ENCODE measurements at regions not wholly inside any gene's neighbourhood (a gene's known extent, or its start where the extent isn't known, plus 50 kb on each side); places are given as distances from the start of the nearest gene placed in this dataset.

DNA sequence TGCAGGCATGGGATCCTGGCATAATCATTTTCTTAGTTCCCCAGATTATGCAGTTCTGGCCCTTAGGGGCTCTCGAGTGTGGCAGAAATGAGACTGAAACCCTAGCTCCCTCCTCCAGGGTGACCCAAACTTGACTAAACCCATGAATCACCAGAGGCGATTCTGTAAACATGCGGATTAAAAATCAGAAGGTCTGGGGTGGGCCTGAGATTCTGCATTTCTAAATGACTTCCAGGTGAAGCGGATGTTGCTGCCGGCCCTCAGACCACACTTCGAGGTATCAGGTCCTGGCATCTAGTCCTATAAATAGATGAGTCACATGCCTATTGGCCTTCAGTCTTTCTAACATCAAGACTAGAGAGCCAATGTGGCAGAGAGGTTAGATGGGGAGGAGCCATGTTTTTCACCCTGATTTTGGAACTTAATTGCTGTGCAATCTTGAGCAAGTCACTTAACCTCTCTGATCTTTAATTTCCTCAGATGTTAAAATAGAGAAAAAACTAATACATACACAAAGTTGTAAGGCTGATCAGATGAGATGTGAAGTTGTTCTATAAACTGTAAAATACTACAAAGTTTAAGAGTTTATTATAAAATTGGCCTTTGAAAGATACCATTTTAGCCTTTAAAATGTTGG is 431.2 kb downstream of the FOXO1 start:
- TF ChIP-seq, protein P1, sequence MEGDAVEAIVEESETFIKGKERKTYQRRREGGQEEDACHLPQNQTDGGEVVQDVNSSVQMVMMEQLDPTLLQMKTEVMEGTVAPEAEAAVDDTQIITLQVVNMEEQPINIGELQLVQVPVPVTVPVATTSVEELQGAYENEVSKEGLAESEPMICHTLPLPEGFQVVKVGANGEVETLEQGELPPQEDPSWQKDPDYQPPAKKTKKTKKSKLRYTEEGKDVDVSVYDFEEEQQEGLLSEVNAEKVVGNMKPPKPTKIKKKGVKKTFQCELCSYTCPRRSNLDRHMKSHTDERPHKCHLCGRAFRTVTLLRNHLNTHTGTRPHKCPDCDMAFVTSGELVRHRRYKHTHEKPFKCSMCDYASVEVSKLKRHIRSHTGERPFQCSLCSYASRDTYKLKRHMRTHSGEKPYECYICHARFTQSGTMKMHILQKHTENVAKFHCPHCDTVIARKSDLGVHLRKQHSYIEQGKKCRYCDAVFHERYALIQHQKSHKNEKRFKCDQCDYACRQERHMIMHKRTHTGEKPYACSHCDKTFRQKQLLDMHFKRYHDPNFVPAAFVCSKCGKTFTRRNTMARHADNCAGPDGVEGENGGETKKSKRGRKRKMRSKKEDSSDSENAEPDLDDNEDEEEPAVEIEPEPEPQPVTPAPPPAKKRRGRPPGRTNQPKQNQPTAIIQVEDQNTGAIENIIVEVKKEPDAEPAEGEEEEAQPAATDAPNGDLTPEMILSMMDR (conservative IDR thresholded peaks at IDR 0.05) = no peak
- TF ChIP-seq ZFX (IDR thresholded peaks at IDR 0.05) = no peak
- H3K27ac ChIP-seq = no peak overlapping the region

DNA sequence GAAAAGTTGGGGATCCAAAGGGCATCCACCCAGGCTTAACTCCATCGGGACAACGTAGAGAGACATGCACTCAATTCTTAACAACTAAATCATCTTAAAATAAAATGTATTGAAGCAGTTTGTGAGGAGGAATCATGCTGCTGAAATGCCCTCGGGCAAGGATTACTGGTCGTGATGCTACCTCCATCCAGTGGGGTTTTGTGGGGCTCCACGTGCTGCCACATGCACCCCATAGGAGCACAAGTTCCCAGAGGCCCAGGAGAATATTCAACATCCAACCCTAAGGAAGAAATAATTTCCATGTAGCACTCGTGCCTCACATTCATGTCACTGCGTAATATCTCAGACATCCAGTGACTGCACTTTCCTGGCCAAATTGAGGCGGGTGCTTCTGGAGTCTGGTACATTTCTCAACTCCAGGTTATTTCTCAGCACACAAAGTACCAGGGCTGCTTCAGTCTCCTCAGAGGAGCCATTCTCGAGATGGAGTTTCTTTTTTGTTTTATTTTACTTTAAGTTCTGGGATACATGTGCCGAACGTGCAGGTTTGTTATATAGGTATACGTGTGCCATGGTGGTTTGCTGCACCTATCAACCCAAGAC is 429.8 kb downstream of the FOXO1 start:
- no peak overlapping the region for H3K27ac ChIP-seq

DNA sequence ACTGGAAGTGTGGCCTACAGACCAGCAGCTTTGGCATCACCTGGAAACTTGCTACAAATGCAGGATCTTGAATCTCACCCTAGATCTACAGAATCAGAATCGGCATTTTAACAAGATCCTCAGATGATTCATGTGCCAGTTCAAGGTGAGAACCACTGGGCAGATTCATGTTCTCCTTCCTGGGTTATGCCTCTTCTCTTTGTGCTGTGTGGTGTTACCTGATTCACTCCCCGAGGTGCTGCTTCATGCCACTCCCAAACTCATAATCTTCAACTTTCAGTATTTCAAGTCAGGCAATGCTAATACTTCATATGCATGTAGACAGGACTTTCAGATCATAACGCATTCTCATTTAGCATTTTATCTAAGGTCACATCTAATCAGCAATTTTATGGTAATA is 427.7 kb downstream of the FOXO1 start:
- H3K27ac ChIP-seq = no peak overlapping the region
- TF ChIP-seq ZFX (IDR thresholded peaks at IDR 0.05) = no peak
- TF ChIP-seq, protein P1 (conservative IDR thresholded peaks at IDR 0.05) = no peak

More for the DNA sequence above, 429.8 kb downstream of the FOXO1 start:
- TF ChIP-seq, protein P1 (conservative IDR thresholded peaks at IDR 0.05) = no peak
- TF ChIP-seq ZFX (IDR thresholded peaks at IDR 0.05) = no peak

DNA sequence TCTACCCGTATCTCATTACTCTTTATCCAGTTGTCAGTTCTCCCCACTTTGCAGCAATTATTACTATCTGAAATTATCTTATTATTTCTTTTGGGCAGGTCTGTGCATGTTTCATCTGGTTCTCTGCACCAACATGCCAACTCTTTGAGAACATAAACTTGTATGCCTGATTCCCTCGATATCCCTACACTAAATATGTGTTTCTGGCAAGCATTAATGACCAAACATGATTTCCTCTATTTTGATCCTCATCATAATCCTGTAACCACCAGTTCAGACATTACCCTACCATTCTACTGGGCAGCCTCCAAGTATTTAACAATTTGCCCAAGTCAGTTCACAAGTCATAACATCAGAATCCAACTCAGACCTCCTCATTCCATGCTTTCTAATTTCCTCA is 426.1 kb downstream of the FOXO1 start:
- no peak for TF ChIP-seq ZFX (IDR thresholded peaks at IDR 0.05)
- TF ChIP-seq, protein P1 (conservative IDR thresholded peaks at IDR 0.05) = no peak
- H3K27ac ChIP-seq = no peak overlapping the region

DNA sequence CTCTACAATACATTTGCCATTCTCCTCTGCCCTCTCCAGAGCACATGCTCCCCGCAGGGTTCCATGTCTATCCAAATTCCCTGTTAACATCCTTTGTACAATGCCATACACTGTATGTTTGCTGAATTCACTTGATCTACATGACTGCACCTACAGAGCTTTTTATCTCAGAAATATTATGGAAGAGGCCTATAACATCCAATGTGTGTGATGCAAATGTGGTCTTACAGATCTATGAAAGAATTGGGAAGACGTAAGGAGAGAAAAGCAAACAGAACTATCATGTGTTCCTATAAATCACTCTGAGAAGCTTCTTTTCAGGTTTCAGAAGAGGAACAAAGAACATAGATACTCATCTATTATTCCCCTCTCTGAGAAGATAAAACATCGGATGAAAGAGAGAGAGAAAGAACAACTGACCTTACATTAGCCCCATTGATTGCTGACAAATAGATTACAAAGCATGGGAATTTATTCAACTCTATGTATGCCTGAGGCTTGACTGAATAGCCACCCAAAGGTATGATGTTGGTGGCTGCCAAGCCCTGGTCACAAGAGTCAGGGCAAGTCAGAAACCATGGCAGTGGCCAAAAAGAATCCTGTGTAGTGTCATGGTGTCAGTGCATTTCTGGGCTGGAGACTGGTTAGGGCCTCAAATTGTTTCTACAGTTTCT is 425.2 kb downstream of the FOXO1 start:
- no peak overlapping the region for H3K27ac ChIP-seq
- TF ChIP-seq ZFX (IDR thresholded peaks at IDR 0.05) = no peak
- TF ChIP-seq, protein P1 (conservative IDR thresholded peaks at IDR 0.05) = no peak

DNA sequence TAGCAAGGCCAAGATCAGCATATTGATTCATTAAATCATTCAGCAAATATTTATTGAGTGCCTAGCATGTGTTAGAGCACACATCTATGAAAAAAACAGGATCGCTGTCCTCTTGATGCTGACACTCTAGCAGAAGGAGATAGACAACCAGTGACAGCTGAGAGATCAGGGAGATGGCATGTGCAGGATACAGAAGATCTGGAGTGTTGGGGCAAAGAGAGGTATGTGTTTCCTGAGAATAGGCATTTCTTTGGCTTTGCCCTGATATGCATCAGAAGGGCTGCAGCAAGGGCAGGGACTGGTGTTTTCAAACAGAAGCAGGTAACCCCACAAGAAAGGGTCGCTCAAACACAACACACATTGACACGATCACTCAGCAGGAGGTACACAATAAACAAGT is 423.4 kb downstream of the FOXO1 start:
- no peak for TF ChIP-seq ZFX (IDR thresholded peaks at IDR 0.05)
- TF ChIP-seq, protein P1 (conservative IDR thresholded peaks at IDR 0.05) = no peak

DNA sequence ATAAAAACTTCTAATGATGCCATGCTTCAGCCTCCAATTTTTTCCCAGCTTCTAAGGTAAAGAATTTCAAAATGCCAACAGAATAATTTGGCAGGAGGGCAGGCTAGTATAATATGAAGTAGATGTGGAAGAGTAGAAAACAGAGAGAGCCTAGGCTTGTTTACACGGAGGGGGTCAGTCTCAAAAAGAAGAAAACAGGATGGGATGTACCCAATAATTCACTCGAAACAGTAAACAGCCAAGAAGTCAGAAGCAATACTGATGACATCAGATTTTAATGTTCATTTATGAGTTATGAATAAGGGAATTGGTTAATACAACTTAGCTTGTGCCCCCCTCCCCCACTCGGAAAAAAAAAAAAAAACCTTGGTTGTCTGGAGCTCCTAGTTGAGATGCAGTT is 422.5 kb downstream of the FOXO1 start:
- H3K27ac ChIP-seq = no peak overlapping the region
- TF ChIP-seq, protein P1 (conservative IDR thresholded peaks at IDR 0.05) = no peak
- no peak for TF ChIP-seq ZFX (IDR thresholded peaks at IDR 0.05)

More for the DNA sequence above, 423.4 kb downstream of the FOXO1 start:
- H3K27ac ChIP-seq = no peak overlapping the region

All from C4-2B (cell line).